Activated CD8-positive, alpha-beta memory T cell treated with anti-CD3 and anti-CD28 coated beads for 4 hours (primary cell): ENCODE measurements at regions not wholly inside any gene's neighbourhood (a gene's known extent, or its start where the extent isn't known, plus 50 kb on each side); places are given as distances from the start of the nearest gene placed in this dataset.

Experiments used
- DNase-seq, 2 donors: peaks; one replicate each; pipeline ENCODE4 v3.0.0-alpha.2; 2020; ENCODE audit warnings: low read depth in 2 of 2

DNA sequence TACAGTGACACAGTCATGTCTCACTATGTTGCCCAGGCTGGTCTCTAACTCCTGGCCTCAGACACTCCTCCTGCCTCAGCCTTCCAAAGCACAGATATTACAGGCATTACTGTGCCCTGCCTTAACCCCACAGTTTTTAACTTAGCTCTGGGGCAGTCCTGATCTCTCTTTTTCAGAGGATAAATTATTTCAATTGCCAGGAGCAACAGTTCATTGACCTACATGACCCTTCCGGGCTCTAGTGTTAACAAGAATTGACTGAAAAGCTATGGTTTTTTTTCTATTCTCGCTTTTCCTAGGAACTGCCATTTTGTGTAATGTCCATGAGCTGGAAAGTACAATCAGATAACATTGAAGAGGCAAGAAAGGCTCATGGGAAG is 92.8 kb downstream of the HNRNPLL start:
- no peak for DNase-seq

DNA sequence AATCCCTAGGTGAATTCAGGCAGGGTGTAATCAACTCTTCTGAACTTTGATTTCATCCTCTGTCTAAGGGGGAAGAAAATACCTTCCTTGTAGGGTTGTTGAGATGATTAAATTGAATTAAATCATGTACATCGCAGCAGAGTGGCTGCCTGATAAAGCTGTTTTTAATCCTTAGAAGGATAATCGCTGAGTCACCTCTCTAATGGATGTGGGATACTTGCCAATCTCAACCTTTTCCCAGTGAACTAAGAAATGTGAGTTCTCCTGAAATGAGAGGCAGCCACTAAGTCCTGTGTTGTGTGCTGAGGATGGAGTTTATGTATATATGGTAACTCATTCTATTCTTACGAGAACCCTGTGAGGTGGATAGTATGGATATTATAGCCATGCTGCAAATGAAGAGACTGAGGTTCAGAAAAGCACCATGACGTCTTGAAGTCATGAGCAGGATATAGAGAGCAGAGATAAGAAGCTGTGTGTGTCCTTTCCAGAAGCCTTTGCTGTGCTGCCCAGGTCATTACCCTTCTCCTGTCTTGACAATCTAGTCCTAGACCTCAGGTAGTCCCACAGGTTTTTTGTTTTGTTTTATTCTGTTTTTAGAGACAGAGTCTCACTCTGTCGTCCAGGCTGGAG is 93.3 kb downstream of the HNRNPLL start:
- no peak for DNase-seq

DNA sequence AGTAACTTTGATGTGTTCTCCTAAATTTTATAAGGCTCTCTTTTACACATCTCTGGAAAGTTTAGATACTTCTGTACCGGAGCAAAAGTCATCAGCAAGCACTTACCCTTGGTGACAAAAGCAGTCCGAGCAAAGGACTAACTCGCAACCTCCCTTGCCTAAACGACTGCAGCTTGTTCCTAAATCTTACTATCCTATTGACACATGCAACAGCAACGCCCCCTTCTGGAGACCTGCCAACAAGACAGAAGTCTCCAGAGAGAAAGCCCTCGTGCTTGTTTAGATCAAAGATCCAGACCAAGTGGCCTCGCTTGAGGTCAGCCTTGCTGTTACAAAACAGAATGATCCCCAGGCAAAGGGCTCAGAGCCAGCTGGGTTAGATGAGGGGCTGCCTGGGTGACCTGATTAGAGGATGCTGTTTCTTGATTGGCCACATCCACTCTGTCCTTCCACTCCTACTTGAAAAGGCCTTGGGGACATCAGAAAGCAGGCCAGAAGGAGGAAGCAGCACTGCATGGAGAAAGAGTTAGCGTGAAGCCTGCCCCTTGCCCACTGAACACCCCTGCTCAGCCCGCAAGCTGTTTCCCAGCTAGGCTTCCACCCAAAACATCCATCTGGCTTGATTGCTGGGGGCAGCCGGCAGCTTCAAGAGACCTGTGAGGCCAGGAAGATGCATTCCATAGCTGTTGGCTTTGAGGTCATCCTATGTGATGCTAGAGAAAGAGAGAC is 94.3 kb downstream of the HNRNPLL start:
- DNase-seq, result peak; percentile 55 to 63

DNA sequence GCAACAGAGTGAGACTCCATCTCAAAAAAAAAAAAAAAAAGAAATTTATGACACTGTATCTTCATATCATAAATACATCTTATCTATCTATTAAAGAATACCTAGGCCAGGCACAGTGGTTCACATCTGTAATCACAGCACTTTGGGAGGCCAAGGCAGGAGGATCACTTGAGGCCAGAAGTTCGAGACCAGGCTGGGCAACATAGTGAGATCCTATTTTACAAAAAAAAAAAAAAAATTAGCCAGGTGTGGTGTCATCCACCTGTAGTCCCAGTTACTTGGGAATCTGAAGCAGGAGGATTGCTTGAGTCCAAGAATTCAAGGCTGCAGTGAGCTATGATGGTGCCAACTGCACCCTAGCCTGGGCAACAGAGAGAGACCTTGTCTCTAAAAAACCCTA is 95.0 kb downstream of the HNRNPLL start:
- DNase-seq, result no peak

DNA sequence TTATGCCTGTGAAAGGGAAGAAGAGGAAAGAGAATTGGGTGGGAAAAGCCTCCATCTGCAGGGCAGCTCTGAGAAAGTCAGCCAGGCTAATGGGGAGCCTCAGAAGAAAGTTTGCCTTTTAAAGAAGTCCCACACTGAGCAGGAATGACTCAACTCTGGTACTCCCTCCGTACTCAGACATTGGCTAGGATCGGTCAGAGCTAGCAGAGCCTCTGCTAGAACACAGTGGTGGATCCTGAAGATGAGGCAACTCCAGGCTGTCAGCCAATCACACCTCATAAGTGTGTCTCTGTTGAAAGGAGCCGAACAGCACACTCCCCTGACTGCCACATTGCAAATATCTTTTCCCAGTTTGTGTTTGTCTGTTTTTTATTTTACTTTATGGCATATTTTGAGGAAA is 96.9 kb downstream of the HNRNPLL start:
- no peak for DNase-seq

DNA sequence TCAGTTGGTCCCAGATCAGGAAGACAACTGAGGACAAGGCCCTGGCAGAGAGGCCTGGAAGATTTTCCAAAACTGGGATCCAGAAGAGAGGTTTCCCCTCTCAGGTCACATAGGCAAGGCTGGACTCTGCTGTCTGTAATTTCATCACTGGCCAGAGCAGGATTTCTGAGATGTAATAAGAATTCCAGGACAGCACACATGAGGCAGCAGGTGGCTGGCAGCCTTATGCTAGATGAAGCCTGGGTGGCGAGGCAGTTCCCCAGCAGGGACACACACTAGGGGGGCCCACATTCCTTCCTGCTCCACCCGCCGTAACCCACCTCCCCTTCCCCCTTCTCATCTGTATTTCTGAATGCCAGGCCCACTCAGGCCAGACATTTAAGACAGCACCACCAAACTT is 98.6 kb downstream of the HNRNPLL start:
- DNase-seq, result no peak

DNA sequence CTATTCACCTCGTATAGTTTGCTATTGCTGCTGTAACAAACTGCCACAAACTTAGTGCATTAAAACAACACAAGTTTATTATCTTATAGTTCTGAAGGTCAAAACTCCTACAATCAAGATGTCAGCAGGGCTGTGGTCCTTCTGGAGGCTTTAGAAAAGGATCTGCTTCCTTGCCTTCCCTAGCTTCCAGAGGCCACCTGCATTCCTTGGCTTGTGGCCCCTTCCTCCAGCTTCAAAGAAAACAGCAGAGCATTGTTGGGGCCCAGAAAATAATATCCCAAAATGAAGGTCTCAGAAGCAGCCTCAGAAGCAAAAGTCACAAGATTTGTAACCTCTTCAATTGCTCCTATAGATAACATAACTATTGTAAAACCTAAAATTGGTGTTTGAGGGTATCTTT is 100.6 kb downstream of the HNRNPLL start:
- DNase-seq, result no peak

DNA sequence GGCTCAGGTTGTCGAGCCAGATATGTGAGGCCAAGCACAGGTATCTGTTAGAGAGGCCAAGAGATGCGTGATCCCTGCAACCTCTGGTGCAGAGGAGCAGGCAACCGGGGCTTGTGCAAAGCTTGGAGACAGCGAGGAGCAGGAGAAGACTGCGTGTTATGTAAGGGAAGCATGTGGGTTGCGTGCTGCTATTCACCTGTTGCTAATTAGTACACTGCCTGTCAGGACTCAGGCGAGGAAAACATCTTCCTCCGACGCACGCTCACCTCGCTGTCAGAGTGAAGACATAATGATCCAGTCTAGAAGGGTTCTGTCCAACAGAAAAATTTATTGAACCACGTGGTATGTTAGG is 102.5 kb downstream of the HNRNPLL start:
- no peak for DNase-seq

DNA sequence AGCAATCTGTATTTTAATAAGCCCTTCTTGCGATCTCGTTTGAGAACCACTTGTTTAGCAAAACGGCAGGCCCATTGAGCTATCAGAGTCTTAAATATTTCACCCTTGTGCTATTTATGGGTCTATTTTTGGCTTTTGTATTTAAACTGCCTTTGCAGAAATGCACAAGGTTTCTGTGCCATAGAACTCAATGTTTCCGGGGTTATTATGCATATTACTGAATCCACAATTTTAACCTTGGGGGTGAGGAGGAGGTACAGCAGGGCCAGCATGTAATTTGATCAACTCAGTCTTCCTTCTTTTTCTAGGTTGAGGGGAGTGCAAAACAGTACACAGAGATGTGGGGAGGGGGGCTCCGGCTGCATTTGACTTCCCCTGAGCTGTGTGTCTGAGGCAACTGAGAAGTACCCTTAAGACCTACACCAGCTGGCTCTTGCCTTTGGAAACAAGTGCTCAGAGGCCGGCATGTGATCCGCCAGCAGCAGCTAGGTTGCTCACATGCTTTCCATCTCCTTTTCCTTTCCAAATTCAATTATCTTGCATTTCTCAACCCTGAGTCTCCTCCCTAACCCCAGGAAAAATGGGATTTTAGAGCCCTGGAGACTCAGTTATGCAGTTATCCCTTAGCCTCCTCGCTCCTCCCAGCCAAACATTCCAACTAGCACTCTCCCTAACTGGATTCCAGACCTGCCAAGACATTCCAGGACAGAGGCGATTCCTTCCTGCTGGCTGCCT is 103.0 kb downstream of the HNRNPLL start:
- DNase-seq, result no peak

DNA sequence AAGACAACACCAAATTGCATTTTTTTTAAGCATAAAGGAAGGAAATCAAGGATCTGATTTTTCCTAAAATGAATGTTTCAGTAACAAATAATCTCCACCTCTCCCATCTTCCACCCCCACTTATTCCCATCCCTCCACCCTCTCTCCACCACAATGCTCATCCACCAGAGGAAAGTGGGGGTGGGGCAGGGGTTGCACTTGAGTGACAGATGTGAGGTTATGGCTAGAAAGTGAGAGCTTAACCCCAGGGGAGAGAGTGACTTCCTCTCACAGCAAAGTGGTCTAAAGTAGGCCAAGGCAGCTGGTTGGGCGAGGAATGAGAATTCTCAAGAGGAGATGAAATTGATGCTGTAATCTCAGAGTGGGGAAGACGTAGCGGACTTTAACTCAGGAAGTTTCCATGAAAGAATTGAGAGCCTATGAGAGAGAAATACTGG is 104.7 kb downstream of the HNRNPLL start:
- DNase-seq, result no peak

DNA sequence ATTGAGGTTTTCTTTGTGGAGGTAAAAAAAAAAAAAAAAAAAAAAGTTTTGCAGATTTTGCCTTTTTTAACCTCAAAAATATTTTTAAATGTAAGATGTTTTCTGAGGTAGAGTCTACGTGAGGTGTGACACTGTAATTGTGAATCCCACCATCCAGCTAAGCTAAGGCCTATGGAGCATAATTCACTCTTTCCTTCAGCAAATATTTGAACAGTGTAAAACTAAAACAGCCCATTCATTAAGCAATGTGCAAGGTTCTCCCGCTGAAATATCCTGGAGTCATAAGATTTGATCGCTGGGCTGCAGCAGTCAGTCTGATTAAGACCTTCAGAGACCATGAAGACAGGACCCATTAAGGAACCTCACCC is 105.1 kb downstream of the HNRNPLL start:
- DNase-seq, result no peak

DNA sequence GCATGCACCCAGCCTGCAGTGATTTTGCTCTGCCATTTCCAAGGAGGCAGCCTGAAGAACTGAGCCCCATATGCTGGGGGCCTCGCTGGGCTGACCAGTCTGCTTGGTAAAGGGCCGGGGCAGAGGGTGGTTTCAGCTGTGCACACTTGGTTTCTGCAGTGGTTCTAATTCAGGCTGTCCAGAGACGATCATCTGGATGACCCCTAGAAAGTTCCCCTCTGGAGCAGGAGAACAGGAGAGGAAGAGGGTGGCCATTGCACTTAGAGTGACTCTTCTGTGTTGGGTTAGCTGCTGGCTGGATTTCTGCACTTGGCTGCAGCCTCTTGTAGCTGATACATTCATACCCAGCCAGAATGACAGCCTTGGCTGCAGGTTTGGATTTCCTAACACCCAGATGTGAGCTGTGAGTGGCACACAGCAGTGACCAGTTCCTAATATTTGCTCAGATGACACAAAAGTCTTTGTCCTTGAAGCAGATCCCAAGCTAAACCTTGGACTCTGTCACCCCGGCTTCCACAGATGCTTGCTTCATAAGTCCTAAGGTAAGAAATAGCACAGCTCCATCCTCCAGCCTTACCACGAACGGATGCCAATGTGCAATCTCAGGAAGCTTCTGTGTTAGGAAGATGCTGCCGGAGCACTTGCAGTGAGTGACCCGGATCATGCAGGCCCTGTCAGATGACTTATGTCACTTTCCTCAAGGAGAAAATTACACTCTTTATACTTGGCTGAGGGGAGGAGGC is 105.6 kb downstream of the HNRNPLL start:
- no peak for DNase-seq

DNA sequence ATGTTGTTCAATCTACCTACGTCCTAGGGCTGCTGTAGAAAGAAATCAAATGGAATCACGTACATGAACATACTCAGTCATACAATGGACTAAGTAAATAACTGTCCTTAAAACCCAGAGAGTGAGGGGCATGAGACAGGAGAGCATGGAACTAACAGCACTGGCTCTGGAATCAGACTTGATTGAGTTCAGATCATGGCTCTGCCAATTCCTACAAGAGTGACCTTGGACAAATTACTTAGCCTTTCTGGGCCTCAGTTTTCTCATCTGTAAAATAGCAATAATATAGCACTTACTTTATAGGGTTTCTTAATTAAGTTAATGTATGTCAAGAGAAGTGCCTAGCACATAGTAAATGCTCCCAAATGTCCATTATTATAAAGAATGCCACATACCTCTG is 106.8 kb downstream of the HNRNPLL start:
- no peak for DNase-seq

DNA sequence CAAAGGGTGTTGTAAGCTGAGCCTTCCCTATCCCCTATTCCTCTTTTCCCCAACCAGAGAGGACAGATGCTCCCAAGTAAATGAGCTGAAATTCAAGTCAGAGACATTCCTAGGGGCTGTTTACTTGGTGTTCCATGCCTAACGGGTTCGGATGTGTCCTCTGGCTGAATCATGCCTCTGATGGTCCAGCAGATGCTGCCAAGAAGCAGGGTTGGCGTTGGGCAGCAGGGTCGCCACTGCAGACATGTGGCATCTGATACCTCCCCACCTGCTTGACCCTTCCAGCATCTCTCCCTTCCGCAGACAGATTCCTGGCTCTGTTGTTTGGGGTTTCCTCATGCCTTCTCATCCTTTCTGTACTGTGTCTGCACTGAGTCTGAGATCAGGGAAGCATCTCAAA is 108.3 kb downstream of the HNRNPLL start:
- no peak for DNase-seq

DNA sequence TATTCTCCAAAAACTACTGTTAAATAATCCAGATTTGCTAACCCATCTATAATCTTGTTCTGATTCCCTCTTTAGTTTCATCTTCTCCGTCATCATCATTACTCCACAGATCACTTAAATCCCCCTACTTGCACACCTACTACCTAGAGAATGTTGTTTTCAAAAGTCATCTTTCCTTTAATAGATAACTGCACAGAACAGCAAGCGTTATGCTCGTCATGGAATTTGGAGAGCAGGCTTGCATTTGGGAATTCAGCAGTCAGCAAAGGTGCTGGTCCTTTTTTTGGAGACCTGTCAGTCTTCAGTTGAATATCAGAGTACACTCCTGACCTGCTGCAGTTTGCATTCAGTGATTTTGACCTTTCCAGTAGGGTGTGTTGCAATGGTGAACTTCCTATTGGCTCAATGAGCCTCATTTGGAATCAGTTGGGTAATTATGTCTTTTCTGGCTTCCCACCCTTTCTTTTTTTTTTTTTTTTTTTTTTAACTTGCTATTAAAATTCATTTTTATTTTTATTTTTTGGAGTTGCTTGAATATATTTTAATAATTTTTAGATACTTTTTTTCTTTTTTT is 110.6 kb downstream of the HNRNPLL start:
- DNase-seq, result no peak

DNA sequence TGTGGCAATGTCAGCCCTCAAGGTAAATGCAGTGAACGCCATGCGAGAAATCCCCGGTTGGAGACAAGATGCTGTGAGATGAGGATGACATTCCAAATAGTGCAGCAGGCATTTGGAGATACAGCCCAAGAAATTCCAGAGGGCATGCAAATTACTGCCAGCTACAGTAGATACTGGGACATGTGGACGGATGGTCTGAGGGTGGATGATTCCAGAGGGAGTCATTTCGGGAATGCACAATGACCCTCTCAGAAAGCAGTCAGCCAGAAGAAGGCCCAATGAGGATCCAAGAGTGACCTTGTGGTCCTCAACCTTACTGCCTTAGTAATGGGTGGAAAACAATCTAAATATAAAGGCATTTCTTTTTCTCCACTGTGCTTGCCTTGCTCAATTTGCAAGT is 111.3 kb downstream of the HNRNPLL start:
- DNase-seq, result no peak

DNA sequence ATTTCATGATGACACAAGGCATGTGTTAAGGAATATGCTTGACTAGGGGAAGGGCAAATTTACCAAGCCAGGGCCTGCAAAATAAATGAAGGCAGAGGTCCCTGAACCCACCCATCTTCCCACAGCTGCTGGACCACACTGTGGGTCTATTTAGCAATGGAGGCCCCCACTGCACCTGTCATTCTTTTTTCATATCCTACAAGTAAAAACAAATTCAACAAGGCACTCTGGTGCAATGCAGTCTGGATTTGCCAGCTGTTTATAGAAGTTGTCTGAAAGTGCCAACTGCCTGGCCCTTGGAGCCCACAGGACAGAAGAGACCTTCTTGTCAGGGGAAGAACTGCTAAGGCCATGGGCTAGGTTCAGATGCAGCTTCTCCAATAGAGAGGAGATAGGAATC is 112.8 kb upstream of the ATL2 start:
- DNase-seq, result no peak

DNA sequence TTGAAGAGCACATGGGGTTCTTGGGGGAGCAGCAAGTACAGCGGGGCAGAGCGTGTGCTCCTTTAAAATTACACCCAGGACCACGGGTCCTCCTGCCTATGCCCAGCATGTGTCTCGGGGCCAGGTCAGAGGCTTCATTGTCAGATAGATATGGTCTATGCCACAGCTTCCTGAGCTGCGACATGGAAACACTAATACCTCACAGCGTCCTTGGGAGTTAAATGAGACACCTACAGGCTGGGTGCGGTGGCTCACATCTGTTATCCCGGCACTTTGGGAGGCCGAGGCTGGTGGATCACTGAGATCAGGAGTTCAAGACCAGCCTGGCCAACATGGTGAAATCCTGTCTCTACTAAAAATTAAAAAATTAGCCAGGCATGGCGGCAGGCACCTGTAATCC is 110.8 kb upstream of the ATL2 start:
- DNase-seq, result no peak

DNA sequence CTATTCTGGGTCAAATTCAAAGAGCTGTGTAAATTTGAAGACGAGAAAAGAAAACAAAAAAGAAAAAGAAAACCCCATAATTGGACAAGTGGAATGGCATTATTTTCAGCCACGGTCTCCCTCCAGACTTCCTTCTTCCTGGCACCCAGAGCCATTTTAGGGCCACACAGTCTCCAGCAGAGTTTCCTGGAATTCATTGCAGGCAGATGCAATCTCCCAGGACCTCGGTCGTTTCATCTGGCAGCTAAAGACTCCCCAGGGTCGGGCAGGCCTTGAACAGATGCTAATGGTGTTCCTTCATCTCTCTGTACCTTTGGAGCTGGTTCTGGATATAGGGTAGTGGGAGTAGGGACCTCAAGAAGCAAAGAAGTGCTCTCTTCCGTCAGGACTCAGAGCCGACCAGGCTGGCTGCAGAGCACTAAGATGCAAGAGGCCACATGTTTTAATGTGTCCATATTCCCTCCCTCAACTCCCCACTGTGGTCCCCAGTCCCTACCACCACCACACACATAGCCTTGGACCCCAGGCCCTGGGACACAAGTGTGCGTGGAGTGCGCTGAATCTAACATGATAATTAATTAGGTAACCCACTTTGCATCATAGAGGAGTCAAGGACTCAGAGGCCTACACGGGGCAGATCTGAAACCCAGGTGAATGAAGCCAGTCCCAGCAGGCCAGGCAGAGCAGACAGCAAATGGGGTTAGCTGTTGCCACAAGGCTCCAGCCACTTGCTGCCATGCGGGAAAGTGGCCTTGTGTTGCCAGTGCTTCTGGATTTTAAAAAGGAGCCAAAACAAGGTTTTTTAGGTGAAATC is 109.3 kb upstream of the ATL2 start:
- no peak for DNase-seq

DNA sequence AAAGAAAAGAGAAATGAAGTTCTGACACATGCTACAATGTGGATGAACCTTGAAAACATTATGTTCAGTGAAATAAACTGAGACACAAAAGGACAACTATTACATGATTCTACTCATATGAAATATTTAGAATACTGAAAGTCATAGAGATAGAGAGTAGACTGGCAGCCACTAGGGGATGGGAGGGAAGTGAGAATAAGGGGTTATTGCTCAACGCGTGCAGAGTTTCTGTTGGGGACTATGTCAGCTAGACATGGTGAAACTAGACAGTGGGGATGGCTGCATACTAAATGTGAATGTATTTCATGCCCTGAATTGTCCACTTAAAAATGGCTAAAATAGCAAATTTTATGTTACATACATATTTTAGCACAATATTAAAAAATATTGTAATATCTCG is 108.7 kb upstream of the ATL2 start:
- DNase-seq, result no peak

DNA sequence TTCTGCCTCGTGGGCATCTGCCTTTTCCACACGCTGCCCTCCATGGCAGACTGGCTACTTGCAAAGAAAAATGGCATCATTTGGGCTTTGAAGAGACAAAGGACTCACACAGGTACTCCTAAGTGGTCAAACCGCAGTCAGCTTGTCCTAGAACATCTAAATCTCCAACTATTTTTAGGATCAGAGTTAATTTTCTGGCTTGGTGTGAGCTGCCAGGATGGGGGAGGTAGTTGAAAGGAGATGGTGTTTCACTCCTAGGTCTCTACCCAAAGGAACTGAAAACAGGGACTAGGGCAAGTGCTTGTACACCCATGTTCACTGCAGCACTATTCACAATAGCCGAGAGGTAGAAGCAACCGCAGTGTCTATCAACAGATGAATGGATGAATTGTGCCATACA is 107.9 kb upstream of the ATL2 start:
- DNase-seq, result no peak
